HG03575 (cell line): ENCODE measurements at regions not wholly inside any gene's neighbourhood (a gene's known extent, or its start where the extent isn't known, plus 50 kb on each side); places are given as distances from the start of the nearest gene placed in this dataset.

Experiments
- ATAC-seq: cut with Tn5 transposase; IDR thresholded peaks from one replicate; pipeline ENCODE4 v1.9.1; 2021; ENCODE audit not compliant: unreplicated experiment, insufficient number of reproducible peaks, low FRiP score; ENCODE audit errors: extremely low read depth

DNA sequence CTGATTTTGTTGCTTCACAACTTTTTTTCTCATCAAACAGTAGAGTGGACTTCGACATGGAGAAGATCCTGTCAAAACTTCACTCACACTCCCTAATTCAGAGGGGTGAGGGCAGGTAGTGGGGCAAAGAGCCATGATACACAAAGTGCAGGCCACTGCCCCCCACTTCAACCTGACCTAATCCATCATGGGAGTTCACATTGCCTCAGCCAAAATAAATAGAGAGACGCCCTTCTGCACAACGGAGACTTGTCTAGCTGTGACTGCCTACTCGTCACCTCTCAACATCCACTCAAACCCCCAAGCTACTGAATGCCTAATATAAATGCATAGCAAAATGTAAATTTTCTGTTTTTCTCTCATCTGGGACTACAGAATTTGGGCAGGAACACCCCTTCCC is 213.2 kb downstream of the PMP22 start:
- no peak for ATAC-seq

DNA sequence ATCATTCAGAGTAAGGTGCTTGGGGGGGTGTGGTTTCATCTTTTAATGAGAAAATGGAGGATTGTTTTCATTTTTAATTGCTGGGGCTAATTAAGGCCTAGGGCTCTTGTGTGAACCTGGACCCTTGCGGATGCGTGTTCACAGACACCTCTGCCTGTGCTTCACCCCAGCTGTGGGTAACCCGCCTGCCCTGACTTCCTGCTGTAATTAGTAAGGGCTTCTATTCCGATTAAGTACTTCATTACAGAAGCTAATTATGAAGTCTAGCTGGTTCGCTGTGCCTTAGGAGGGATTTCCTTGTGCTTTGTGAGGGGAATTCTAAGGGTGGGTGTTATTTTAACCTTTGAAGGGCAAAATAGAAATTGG is 215.3 kb downstream of the PMP22 start:
- no peak for ATAC-seq

DNA sequence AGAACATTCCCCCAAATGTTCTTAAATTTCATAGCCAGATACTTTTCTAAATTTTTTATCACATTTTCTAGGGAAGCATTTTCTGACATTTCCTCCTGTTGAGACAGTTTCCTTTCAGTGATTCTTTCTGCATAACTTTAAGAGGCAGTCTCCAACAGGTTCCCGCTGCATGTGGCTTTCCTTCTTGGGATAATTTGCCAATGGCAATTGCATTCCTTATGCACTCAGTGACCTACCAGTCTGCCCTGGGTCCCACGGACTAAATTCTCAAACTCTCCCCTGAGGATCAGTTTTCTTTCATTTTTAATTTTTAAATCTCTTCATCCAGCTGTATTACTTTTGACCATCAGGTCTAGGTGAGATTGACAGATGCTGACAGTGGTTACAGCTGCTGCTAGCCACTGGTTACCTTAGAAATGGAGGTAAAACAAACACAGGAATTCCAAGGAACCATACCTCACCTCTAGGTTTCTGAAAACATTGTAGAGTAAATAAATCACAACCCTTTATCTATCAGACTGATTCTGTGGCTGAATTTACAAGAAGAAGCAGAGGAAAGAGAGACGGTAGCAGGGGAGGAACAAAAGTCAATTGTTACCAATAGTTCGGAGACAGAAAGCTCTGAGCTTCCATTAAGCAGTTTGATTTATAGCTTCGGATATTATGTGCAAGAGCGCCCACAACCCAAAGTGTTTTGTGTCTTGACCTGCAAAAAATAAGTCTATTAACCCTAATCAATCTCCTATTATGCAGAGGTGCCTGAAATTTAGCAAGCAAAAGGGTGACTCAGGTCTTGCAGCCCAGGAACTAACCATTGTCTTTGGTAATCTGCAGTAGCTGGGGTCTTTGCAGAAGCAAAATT is 216.0 kb downstream of the PMP22 start:
- ATAC-seq, result no peak

DNA sequence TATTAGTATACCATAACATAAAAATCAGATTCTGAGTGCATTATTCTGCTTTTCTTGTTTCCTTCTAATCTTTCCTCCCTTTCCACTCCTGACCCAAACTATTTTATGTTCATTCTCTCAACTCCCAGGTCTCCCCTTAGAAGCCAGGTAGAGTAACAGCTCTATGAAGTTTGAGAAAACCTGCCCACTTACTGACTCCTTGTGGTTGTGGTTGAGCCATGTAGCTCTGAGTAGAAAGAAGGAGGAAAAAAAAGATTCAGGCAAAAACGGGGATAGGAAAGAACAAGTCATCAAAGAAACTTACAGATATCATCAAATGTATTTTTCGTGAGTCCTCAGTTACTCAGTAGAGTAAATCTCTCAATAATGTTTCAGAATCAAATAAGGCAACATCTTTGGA is 216.7 kb downstream of the PMP22 start:
- ATAC-seq, result no peak

DNA sequence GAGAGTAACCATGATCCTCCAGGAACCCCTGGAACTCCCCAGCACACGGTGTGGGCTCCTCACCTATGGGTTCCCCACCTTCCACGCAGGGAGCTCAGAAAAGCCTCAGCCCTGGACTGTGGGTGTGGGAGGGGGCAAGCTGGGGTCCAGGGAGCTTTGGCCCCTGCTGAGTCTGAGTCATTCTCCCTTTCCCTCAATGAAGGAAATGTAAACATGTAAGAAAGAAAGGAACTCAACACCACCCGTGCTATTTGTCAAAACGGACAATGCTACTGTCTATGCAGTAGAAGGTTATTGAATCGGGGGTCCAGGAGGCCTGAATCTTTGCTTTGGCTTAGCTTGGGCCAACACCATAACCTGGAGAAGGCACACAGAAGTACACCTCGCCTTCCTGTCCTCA is 222.8 kb downstream of the PMP22 start:
- ATAC-seq, result no peak

DNA sequence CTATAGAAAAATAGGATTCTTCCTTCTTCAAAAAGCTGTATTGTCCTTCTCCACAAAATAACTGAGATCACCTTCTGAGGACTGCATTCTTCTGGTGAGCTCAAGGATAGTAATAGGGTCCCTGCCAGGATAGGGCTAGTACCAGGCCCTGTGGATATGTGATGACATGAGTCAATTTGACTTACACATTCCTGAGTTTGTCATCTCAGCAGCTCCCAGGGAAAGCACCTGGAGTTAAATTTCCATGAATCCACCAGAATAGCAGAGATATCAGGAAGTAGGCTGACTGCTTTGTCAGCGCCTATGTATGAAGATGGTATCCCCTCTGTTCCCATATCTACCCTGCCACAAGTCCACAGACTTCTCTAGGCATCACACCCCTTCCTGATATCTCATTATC is 225.8 kb downstream of the PMP22 start:
- ATAC-seq, result no peak

DNA sequence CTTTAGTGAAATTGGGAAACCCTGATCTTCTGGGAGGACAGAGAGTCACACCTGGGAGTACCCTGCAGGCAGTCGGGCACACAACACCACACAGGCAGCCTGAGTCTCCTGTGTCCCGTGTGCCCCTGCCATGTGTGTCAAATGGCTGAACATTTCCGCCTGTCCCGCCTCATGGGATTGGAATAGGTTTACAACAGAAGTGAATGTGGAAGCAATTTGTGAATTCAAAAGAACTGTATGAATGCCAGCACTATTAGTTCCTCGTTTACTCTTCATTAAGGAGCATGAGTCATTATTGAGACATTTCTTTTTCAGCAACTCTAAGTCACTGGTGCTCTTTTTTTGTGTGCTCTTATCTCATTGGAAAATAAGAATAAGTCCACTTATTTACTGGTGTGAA is 226.5 kb downstream of the PMP22 start:
- no peak for ATAC-seq

DNA sequence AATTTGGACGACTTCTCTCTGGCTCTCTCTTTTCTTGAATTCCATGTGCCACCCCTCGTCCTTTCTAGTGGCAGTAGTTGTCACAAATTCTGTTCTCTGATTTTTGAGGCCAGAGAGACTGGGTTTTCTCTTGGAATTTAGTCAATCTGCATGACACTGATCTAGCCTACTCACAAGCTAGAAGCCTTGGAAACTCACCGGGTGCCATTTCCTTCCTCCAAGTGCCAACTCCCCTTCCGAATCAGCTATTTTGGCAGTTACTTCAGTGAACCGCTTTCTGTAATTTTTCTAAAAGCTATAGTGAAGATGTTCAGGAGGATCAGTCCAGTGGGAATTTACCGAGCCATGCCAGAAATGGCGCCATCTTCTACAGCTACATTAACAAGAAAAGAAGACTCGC is 228.9 kb downstream of the PMP22 start:
- ATAC-seq, result no peak

DNA sequence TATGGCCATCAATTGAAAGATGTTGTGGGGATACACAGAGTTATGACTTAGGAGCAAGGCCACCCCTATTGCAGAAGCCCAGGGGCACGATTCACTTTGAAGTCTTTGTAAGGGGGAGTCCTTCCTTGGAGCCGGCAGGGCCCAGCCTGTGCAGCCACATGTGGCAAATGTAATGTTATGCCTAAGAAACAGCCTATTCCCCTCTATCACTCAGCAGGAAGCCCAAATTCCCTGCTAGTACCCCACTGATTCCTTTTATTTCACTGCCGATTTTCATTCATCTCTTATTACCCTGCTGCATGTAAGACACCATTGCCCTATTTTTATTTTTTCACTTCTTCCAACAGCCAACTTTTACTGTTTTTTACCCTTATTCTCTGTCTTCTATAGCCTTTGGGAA is 233.2 kb downstream of the PMP22 start:
- ATAC-seq, result no peak

DNA sequence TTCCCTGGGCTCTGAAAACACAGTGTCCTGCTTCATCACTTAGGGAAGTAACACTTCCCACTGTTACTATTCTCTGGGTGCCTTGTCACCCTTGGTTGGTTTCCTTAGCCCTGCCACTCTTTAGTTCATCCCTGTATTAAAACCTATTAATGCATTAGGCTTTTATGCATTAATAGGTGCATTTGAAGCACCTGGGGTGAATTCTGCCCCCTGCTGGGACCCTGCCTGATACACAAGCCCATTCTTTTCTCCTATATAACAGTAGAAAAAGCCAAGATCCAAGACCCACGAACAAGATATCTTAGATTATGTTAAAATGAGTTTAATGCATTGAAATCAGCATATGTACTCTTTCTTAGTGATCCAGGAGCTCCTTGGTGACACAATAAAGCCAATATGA is 235.7 kb downstream of the PMP22 start:
- ATAC-seq, result no peak

DNA sequence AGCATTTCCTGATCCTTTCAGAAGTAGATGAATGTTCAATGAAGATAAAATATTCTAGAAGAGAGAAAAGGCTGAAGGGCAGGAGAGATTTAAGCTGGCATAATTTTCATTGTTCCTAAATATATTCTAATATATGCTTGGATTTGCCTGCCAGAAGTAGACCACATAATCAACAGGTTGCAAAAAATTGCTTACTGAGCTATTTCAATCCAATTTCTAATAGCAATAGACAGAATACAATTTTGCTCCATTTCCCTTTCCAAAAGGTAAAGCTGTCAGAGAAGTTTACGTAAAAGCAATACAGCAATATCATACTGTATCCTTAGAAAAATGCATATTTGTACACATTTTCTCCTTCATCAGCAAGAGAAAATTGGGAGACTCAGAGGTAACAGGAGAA is 237.3 kb downstream of the PMP22 start:
- no peak for ATAC-seq

DNA sequence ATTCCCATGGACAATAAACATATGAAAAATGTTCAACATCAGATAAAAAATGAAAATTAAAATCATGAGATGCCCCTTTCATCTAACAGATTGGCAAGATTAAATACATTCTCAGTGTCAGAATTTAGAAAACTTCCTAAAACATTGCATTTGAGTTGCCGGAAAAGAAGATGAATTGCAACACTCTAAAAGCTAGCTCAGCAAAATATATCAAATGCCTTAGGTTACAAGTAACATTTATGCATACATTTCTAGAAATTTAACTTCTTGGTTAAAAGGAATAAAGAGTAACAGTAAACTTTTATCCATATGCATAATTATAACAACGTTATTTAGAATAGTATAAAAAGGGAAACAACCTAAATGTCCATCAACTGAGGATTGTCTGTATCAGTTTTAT is 239.0 kb downstream of the PMP22 start:
- no peak for ATAC-seq

DNA sequence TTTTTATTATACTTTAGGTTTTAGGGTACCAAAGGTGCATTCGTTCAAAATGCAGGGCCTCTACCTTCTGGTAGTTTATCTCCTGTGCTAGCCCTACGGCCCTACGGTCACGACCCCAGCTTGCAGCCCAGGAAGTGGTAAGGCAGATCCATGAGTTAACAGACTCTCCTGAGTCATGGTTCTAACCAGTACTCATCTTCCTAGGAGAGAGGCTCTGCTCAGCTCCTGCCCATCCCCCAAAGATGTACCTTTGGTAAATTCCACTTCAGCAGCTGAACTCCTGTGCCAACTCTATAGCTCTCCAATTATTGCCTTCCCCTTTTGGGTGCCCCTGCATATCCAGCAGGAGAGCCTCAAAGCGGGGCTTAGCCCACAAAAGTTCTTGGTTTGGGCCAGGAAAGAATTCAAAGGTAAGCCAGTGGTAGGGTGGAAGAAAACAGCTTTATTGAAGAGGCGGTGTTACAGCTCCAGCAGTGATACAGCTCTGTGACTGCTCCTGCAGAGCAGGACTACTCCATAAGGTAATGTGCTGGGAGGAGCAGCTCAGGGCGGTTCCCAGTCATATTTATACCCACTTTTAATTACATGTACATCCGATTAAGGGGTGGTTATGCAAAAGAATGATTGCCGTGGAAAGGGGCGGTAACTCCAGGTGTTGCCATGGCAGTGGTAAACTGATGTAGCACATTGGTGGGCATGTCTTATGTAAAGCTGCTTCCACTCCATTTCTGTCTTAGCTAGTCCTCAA is 241.4 kb downstream of the PMP22 start:
- no peak for ATAC-seq

DNA sequence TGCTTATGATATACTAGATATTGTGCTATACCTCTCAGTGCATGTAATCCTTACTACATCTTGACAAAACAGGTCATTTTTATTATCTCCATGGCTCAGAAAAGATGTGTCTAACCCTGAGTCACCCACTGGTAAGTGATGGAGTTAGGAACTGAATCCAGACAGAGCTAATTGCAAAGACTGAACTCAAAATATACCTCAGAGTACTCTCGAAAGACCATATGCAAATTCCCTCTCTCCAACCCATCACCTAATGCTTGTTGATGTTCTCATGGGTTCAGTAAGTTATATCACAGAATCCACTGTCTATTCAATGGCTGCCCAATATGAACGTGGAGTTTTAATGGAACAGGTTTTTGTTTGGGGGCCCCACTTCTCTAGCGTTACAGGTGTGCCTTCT is 246.0 kb downstream of the PMP22 start:
- no peak for ATAC-seq

DNA sequence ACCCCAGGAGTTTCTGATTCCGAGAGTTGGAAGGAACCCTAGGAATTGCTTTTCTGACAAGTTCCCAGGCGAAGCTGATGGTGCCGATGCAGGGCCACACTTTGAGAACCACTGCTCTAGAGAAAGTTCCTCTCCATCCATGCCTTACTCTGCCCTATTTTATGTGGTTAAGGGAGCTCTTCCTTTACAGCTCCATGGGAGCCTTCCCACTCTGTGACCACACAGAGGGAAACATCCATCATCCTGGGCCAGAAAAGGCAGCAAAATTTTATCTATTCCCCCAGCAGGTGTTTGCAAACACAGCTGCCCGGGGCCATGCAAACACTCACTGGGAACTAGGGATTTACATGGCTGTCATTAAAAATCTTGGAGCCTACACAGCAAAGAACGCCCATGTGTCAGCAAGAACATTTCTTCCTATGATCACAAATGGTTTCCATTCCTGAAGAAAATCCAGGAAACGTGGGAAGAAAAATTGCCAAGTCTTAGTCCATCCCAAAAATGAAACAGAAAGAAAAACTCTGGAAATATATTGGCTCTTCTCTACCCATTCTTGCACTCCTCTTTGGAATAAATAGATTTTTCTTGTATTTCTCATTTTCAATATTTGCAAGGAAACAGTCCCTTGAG is 252.7 kb downstream of the PMP22 start:
- ATAC-seq, result no peak

DNA sequence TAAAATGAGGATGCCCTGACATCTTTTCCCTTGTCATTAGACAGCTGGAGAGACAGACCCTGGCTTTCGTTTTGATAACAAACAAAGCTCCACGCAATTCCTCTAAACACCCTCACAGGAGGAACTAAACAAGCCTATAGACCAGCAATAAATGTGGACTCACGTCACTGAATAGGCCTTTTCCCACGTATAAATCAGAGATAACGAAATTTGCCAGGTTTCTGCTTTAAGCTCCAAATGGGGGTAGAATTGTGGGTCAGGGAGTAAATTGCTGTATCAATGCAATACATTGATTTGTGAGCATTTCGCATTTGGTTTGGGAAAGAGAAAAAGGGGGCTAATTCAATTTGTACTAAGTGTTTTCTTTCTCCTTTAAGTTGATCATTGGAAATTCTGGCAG is 256.0 kb downstream of the PMP22 start:
- no peak for ATAC-seq

DNA sequence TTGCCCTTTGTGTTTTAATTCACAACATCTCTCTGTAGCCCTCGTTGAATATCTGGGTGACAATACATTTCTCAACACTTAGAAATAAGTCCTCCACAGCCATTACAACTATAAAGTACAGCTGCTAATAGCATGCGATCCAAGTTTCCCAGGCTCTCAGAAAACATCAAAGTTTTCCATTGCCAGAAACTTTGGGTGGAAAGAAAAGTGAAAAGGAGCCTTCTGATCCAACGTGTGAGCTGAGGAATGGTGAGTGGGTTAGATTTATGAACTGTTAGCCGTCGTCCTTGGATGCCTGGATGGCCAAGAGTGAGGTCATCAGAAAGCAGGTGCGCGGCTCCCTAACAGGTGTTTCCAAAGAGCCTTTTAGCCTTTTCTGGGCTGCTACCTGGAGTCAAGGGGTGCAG is 258.0 kb downstream of the PMP22 start:
- no peak for ATAC-seq

DNA sequence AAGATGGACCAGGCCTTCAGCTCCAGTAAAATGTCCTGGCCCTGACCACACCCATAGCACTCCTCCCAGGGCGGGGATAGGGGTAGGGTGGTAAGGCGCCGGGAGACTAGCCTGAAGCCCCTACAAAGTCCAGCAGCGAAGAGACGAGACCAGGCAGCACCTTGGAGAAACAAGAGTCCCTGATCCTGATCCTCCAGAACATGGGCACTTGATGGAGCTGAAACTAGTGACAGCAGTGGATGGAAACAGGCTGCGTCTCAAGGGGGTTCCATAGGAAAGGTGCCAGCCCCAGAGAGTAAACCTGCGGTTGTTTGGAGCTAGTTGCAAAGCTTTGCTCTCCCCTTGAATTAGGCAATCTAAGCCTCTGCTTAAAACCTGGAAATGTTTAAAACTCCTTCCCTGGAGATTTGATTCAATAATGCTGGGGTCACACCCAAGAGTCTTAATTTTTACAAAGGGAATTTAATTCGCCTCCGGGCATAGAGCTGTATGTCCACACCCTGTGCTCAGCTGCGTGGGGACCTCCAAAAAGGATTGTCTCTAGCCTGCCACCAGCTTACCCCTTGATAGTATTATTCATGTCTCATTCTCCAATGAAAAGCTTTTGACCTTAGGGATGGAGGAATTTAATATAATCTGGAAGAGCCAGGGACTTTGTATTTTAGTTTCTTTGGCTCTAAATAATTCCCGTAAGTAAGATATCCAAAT is 258.6 kb downstream of the PMP22 start:
- ATAC-seq, result no peak

DNA sequence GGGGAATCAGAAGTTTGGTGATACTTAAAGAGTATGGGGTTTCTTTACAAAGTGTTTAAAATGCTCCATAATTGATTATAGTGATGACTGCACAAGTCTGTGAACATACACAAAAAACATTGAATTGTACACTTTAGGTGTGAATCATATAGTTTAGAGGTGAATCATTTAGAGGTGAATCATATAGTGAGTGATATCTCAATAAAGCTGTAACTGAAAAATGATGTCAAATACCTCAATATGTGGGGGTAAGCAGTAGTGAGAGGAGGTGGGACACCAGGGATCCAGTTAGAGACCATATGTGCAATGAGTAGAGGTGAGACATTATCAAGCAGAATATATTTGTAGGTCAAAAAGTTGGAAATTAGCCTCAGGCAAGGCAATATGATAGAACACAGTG is 264.5 kb downstream of the PMP22 start:
- no peak for ATAC-seq

DNA sequence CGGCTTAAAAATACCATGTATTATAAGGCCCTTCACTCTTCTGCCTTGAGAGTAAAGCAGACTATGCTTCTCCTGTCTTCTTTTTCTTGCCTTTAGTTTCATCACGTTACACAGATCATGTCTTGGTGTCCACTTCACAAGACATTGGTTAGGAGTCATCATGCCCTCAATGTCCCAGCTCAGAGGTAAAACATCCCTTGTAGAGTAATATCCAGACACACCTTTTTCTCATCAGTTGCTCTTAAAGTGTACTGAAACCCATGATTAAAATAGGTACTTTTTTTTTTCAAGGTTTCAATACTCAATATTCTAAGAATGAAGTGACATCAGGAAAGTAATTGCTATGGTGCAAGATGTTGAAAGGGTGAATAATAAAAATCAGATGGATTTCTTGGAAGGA is 267.8 kb downstream of the PMP22 start:
- no peak for ATAC-seq
